Stomach (tissue), 8 donors: ENCODE measurements at regions not wholly inside any gene's neighbourhood (a gene's known extent, or its start where the extent isn't known, plus 50 kb on each side); places are given as distances from the start of the nearest gene placed in this dataset.
A peak's percentile ranks its signal among the peaks of the same experiment; 100 is the strongest.

ENCODE experiments used
- DNase-seq, 2 donors: peaks; one replicate each; pipeline versions ENCODE4 v3.0.0 to v3.0.0-alpha.2; 2013 to 2019
- H3K27ac ChIP-seq, 5 donors: fragments of 200-600 bp in 4 of 5; sonication (generic) in 4 of 5; one replicate each; pipeline ENCODE4 v1.5.1; 2013 to 2019; ENCODE audit warnings: mild to moderate bottlenecking in 1 of 5, moderate library complexity in 1 of 5
- H3K27me3 ChIP-seq, 3 donors: fragments of 200-600 bp; sonication (generic); one replicate each; pipeline ENCODE4 v1.5.1; 2017 to 2019; ENCODE audit warnings: mixed run types in 1 of 3
- H3K36me3 ChIP-seq, 4 donors: fragments of 200-600 bp; sonication (generic); 1 replicate in 3 of 4; 2 replicates in 1 of 4; pipeline ENCODE4 v1.5.1; 2016 to 2019
- H3K4me1 ChIP-seq, 4 donors: fragments of 200-600 bp; sonication (generic); one replicate each; pipeline ENCODE4 v1.5.1; 2016 to 2019
- H3K4me3 ChIP-seq, 4 donors: fragments of 200-600 bp; sonication (generic) in 3 of 4; one replicate each; pipeline ENCODE4 v1.5.1; 2016 to 2019; ENCODE audit warnings: mild to moderate bottlenecking in 1 of 4
- H3K9me3 ChIP-seq, 4 donors: fragments of 200-600 bp; sonication (generic); one replicate each; pipeline ENCODE4 v1.5.1; 2016 to 2019
- CTCF ChIP-seq, 7 experiments: fragments of 450-650 bp in 4 of 7; fragments of 200-600 bp in 3 of 7; sonication (generic) in 3 of 7; IDR thresholded peaks; one replicate each; pipeline ENCODE4 v1.5.1; 2016 to 2019; ENCODE audit warnings: antibody characterized with exemption in 7 of 7, control low read depth in 2 of 7, mild to moderate bottlenecking in 1 of 7
- EP300 ChIP-seq: sonication (generic); formaldehyde crosslinking; IDR thresholded peaks from one replicate; pipeline ENCODE4 v1.6.1; 2017; ENCODE audit warnings: antibody characterized with exemption
- POLR2A ChIP-seq, 4 donors: fragments of 450-650 bp; IDR thresholded peaks; one replicate each; pipeline ENCODE4 v1.6.1; 2016; ENCODE audit warnings: antibody characterized with exemption in 4 of 4, control low read depth in 2 of 4, mild to moderate bottlenecking in 1 of 4, moderate library complexity in 1 of 4
- POLR2AphosphoS5 ChIP-seq, 3 donors: sonication (generic); formaldehyde crosslinking; IDR thresholded peaks; one replicate each; pipeline ENCODE4 v1.6.1; 2016; ENCODE audit warnings: antibody characterized with exemption in 3 of 3
- WGBS, 5 donors: extraction: QIAGEN DNeasy Blood & Tissue Kit in 3 of 5; methylation state at CpG; one replicate each; pipeline versions ENCODE4 v1.1.5 to v1.1.7; 2013 to 2018; 5-methylcytosine and 5-hydroxymethylcytosine counted together
- intact Hi-C: fragments of 100-400 bp; cut with DNase I; formaldehyde crosslinking; loops from one replicate; pipeline ENCODE4 v1.15.1; 2023; ENCODE audit warnings: low total_unique reads
- donor health status: healthy with polysubstance abuse.
- donor health status: Bipolar disorder and iron deficiency.
- donor health status: healthy.

GRCh38 chr6:112634376-112634775 lies 287.2 kb downstream of the RFPL4B start:
- TF ChIP-seq CTCF (IDR thresholded peaks at IDR 0.05) (no peak), POLR2A (IDR thresholded peaks at IDR 0.05) (no peak), POLR2AphosphoS5 (IDR thresholded peaks at IDR 0.05) (no peak), EP300 (no peak)
- 82 to 94% (median 87%) methylated on average over 1 of the region's 1 CpG for WGBS, 5 donors
- intact Hi-C loops = no loop called here

GRCh38 chr6:112636650-112637262 lies 289.6 kb downstream of the RFPL4B start:
- TF ChIP-seq POLR2AphosphoS5 (IDR thresholded peaks at IDR 0.05) (no peak), CTCF (IDR thresholded peaks at IDR 0.05) (no peak), POLR2A (IDR thresholded peaks at IDR 0.05) (no peak), EP300 (no peak)
- no peaks in the 10 kb centered on the region for H3K27me3 ChIP-seq
- intact Hi-C loops = no loop called here
- no peak overlapping the region for H3K4me3 ChIP-seq
- no peaks in the 10 kb centered on the region for H3K4me1 ChIP-seq
- no peak for DNase-seq
- H3K27ac ChIP-seq = no peak overlapping the region
- no peaks in the 10 kb centered on the region for H3K9me3 ChIP-seq
- WGBS, 5 donors = 49 to 74% (median 65%) methylated on average over 3 of the region's 3 CpGs
- no peaks in the 10 kb centered on the region for H3K36me3 ChIP-seq

More at GRCh38 chr6:112634376-112634775, 287.2 kb downstream of the RFPL4B start:
- H3K27ac ChIP-seq = no peak overlapping the region
- H3K4me1 ChIP-seq = no peaks in the 10 kb centered on the region
- H3K36me3 ChIP-seq = no peaks in the 10 kb centered on the region
- H3K4me3 ChIP-seq = no peak overlapping the region
- DNase-seq = no peak
- no peaks in the 10 kb centered on the region for H3K27me3 ChIP-seq
- no peaks in the 10 kb centered on the region for H3K9me3 ChIP-seq

- Histone ChIP-seq H3K36me3 (no peaks in the 10 kb centered on the region), H3K27ac (no peak overlapping the region), H3K4me1 (no peaks in the 10 kb centered on the region), H3K9me3 (no peaks in the 10 kb centered on the region), H3K27me3 (no peaks in the 10 kb centered on the region), H3K4me3 (no peak overlapping the region)
- intact Hi-C loops = no loop called here
- no peak for TF ChIP-seq POLR2AphosphoS5 (IDR thresholded peaks at IDR 0.05)
- TF ChIP-seq CTCF (IDR thresholded peaks at IDR 0.05) = no peak
- TF ChIP-seq POLR2A (IDR thresholded peaks at IDR 0.05) = no peak
- no peak for TF ChIP-seq EP300
- DNase-seq = peak in 1 of 2 donors; percentile 19
Observed at GRCh38 chr6:112639391-112639831, 292.3 kb downstream of the RFPL4B start.

GRCh38 chr6:112640891-112641290 lies 293.8 kb downstream of the RFPL4B start:
- H3K4me1 ChIP-seq = no peaks in the 10 kb centered on the region
- H3K27me3 ChIP-seq = no peaks in the 10 kb centered on the region
- no peak overlapping the region for H3K4me3 ChIP-seq
- no peaks in the 10 kb centered on the region for H3K36me3 ChIP-seq
- H3K9me3 ChIP-seq = no peaks in the 10 kb centered on the region
- 55 to 79% (median 78%) methylated on average over 2 of the region's 2 CpGs for WGBS, 5 donors
- no peak for TF ChIP-seq POLR2AphosphoS5 (IDR thresholded peaks at IDR 0.05)
- TF ChIP-seq EP300 = no peak
- no peak for TF ChIP-seq CTCF (IDR thresholded peaks at IDR 0.05)
- no peak for TF ChIP-seq POLR2A (IDR thresholded peaks at IDR 0.05)
- H3K27ac ChIP-seq = no peak overlapping the region
- intact Hi-C loops = no loop called here
- DNase-seq = no peak
